ENCODE measurements at regions not wholly inside any gene's neighbourhood (a gene's known extent, or its start where the extent isn't known, plus 50 kb on each side); places are given as distances from the start of the nearest gene placed in this dataset.
A peak's percentile ranks its signal among the peaks of the same experiment; 100 is the strongest.
"Not testable (repeated sequence)": the region's sequence is repeated elsewhere in the genome, so short reads cannot be mapped to it uniquely, and the experiment has no call there.

GRCh38 chr21:35800796-35801385 lies 259.4 kb downstream of the SETD4 start:
- DNase-seq = not testable (repeated sequence)

DNA sequence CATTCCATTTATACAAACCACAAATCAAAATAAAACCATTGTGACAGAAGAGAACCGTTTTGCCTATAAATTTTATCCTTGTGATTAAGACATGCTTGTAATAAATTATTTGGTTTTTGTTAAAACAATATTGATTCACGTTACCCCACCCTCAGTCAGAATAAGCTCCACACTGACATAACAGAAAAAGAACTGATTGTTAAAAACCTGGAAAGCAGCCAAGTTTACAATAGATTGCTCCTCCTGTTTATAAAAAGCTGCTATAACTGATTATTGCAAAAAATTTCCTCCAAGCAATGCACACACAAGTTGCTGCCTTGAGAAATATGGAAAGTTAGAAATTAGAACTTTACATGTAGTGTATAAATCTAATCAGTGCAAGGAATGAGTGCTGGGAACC lies 263.5 kb downstream of the SETD4 start:
- DNase-seq = no peak

DNA sequence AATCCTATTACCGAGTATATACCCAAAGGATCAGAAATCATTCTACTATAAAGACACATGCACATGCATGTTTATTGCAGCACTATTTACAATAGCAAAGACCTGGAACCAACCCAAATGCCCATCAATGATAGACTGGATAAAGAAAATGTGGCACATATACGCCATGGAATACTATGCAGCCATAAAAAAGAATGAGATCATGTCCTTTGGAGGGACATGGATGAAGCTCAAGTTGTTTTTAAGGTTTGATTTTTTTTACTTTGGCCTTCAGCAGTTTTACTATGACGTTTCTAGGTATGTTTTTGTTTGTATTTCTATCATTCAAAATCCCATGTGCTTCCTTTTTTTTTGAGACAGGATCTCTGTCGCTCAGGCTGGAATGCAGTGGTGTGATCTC lies 265.8 kb downstream of the SETD4 start:
- not testable (repeated sequence) for DNase-seq

- DNase-seq = no peak
These were observed 267.6 kb downstream of the SETD4 start for GRCh38 chr21:35792569-35793305.

DNA sequence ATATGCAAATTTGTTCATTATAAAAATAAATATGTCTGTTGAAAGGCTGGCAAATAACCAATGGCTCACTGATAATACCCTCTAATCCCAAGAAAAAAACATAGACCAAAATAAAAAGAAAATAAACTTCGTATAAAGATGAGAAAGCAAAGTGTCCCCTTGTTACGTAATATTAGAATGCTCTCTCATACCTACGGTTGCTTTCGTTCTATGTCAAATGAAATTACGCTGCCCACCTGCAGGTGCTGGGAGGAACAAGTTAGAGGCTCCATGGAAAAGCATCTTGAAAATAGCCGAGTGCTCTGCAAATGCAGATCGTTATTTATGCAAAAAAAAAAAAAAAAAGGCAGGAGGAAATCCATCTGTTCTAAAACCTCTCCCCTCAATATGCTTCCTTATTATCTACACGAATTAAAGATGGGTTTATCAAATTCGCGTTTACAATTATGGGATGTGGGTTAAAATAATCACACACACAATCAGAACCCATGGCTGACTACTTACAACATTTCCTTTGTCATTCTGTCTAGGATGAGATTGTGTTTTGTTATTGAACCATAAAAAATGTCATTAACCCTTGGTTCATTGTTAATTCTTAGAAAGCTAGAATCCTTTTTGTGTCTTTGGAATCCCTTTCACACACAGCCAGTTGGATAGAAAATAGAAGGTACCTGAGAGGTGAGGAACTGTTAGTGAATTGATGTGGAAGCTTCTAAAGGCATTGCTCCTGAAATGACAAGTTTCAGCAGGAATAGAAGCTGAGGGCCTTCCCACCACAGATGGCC lies 268.6 kb downstream of the SETD4 start:
- no peak for DNase-seq

DNA sequence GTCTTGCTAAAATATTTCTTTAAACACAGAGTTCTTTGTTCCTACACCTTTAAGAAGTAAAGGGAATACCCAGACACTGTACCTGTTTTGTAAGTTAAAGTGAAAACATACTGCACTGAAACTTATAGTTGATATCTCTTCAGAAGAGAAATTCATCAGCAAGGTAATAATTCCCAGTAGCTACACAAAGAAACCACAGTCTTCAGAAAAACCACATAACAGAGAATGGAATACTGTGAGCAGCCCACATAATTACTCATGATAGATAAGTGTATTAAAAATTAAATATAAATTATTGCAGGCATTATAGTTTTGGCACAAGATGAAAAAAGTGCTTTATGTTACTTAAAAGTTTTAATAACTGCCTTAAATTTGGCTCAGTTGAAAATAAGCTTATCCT lies 276.6 kb downstream of the SETD4 start:
- no peak for DNase-seq

- no peak for DNase-seq
These were observed 277.7 kb downstream of the SETD4 start for GRCh38 chr21:35782667-35783066.

- no peak for DNase-seq
These were observed 279.3 kb downstream of the SETD4 start for GRCh38 chr21:35780983-35781382.

GRCh38 chr21:35779690-35780570 lies 280.4 kb downstream of the SETD4 start:
- DNase-seq = no peak

- DNase-seq = no peak
These were observed 281.2 kb downstream of the SETD4 start for GRCh38 chr21:35779167-35779566.

GRCh38 chr21:35777081-35777480 lies 283.2 kb downstream of the SETD4 start:
- DNase-seq = no peak

- peak; percentile 24 for DNase-seq
These were observed 284.4 kb downstream of the SETD4 start for GRCh38 chr21:35775778-35776544.

DNA sequence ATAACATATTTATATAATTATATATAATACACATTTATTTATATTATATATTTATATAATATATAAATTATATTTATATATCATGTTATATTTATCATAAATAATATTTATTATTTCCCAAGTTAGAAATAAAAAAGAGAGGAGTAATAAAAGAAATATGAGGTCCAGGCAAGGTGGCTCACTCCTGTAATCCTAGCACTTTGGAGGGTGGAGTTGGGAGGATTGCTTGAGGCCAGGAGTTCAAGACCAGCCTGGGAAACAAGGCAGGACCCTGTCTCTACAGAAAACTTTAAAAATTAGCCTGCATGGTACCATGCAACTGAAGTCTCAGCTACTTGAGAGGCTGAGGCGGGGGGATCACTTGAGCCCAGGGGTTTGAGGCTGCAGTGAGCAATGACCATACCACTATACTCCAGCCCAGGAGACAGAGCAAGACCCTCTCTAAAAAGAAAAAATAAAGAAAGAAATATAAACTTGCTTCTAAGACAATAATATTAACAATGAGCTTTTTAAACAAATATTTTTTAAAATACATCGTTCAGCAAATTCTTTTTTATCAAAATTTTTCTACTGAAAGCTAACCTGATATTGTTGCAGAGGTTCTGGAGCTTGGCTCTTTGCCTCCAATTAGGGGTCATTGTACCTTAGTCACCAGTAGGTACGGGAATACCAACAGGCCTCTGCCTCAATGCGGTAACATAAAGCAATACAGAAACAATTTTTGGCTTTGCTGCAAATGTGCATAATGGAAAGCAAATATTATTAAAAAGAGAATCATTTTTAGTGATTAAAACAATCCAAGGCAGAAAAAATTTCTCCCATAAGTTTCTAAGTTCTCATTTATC lies 290.0 kb downstream of the SETD4 start:
- no peak for DNase-seq

DNA sequence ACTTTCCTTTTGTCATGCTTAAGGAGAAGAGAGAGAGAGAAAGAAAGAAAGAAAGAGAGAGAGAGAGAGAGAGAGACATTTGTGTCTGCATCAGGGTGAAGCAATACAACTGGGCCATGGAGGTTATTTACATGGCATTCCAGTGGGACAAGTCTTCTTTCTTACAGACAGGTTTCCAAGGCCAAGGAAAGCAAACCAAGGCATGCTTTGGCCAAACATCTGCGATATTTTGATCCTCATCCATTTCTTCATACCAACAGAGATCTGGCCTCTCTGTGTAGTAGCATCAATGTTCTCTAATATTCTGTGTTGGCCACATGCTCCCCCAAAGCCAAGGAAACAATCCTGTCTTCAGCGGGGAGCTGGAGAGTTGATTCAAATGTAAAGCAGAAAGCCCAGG lies 292.1 kb downstream of the SETD4 start:
- no peak for DNase-seq

- DNase-seq = no peak
These were observed 295.7 kb downstream of the SETD4 start for GRCh38 chr21:35764586-35764985.

DNA sequence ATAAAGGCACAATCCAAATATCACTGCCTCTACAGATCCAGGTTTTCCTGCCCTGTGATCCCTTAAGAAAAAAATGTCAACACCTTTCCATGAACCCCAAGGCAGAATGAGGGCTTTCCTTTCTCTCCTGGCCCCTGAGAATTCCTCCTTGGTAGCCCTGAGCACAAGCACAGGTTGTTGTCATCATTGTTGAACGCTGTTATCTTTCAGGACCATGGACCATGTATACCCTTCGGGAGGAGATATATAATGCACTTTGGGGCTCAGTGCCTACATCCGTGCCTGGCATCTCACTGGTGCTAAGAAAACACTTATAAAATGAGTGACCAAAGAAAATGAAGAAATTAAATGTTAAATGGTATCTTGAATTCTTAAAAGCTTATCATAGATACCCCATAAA lies 296.2 kb downstream of the SETD4 start:
- no peak for DNase-seq

DNA sequence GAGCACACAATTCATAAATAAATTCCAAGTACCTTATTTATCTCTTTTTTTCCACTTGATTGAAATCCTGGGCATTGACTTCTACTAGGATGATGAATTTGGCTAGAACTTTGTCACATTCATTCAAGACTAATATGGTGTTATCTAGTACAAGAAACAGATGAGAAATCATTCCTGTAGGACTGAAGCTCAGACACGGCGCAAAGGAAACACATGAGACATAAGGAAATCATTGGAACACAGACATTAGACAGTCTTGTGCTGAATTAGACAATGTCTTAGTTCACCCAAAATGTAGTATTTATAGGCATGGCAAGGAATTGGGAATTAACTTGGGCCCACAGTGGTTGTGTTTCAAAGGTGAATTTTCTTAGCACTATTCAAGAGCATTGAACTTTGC lies 305.7 kb downstream of the SETD4 start:
- DNase-seq = no peak

GRCh38 chr21:35753308-35753707 lies 307.0 kb downstream of the SETD4 start:
- DNase-seq = no peak

GRCh38 chr21:35751171-35751570 lies 309.2 kb downstream of the SETD4 start:
- DNase-seq = no peak

- DNase-seq = no peak
These were observed 310.4 kb downstream of the SETD4 start for GRCh38 chr21:35749904-35750303.
